GM06990 (cell line): ENCODE measurements at regions not wholly inside any gene's neighbourhood (a gene's known extent, or its start where the extent isn't known, plus 50 kb on each side); places are given as distances from the start of the nearest gene placed in this dataset.

Source experiments
- DNase-seq: peaks from one replicate; pipeline ENCODE4 v3.0.0-alpha.2; 2011; ENCODE audit not compliant: insufficient read length; ENCODE audit errors: extremely low read depth
- H3K27me3 ChIP-seq: replicated peaks from 2 replicates; pipeline ENCODE4 v1.6.0; 2011; ENCODE audit warnings: low read length; ENCODE audit not compliant: control insufficient read depth, insufficient read depth
- H3K36me3 ChIP-seq: 2 replicates; pipeline ENCODE4 v1.5.1; 2011; ENCODE audit warnings: low read length; ENCODE audit not compliant: control insufficient read depth, insufficient read depth
- H3K4me3 ChIP-seq: replicated peaks from 2 replicates; pipeline ENCODE4 v1.5.1; 2011; ENCODE audit warnings: low read depth, mild to moderate bottlenecking, control low read depth, low read length
- CTCF ChIP-seq: IDR thresholded peaks from 2 replicates; pipeline ENCODE4 v1.5.1; 2011; ENCODE audit warnings: low read length, control low read depth, mild to moderate bottlenecking, inconsistent platforms; ENCODE audit not compliant: insufficient read depth, poor library complexity, severe bottlenecking

- no peak for TF ChIP-seq CTCF
- Histone ChIP-seq H3K36me3 (no peaks in the 10 kb centered on the region), H3K4me3 (no peak overlapping the region), H3K27me3 (no peaks in the 10 kb centered on the region)
- DNase-seq: no peak
Measured at GRCh38 chr12:43028826-43029225, 439.3 kb upstream of the PRICKLE1 start.

- no peak for DNase-seq
- TF ChIP-seq CTCF: no peak
- Histone ChIP-seq H3K27me3 (no peaks in the 10 kb centered on the region), H3K36me3 (no peaks in the 10 kb centered on the region), H3K4me3 (no peak overlapping the region)
Measured at GRCh38 chr12:43022838-43023237, 433.3 kb upstream of the PRICKLE1 start.

- no peaks in the 10 kb centered on the region for H3K36me3 ChIP-seq
- no peaks in the 10 kb centered on the region for H3K27me3 ChIP-seq
- H3K4me3 ChIP-seq: no peak overlapping the region
- DNase-seq: no peak
- TF ChIP-seq CTCF: no peak
Measured at GRCh38 chr12:43015090-43015737, 425.7 kb upstream of the PRICKLE1 start.

- Histone ChIP-seq H3K36me3 (no peaks in the 10 kb centered on the region), H3K4me3 (no peak overlapping the region), H3K27me3 (no peaks in the 10 kb centered on the region)
- TF ChIP-seq CTCF: no peak
- no peak for DNase-seq
Measured at GRCh38 chr12:43011383-43011926, 421.9 kb upstream of the PRICKLE1 start.

GRCh38 chr12:43009846-43010240 is 420.3 kb upstream of the PRICKLE1 start:
- DNase-seq: no peak
- no peaks in the 10 kb centered on the region for H3K36me3 ChIP-seq
- no peak for TF ChIP-seq CTCF

More at GRCh38 chr12:43009846-43010240, 420.3 kb upstream of the PRICKLE1 start:
- Histone ChIP-seq H3K4me3 (no peak overlapping the region), H3K27me3 (no peaks in the 10 kb centered on the region)
